ENCODE measurements at regions not wholly inside any gene's neighbourhood (a gene's known extent, or its start where the extent isn't known, plus 50 kb on each side); places are given as distances from the start of the nearest gene placed in this dataset.

DNA sequence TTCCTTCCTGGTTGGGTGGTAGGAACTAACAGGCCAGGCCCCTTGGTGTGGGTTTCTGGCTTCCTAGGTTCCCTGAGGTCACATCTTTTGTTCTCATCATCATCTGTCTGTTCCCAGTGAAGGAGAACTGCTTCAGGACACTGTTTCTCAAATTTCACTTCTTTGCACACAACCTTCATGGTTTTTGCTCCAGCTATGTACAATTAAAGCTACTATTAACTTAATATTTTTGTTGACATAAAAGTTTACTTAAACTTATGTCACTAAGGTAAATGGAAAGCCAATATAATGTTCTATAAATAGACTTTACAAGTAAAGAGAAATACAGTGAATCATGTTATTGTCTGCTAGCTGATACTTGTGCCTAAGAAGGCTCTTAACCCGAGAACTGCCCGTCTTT lies 120.7 kb upstream of the KCNG1 start:
- no peak overlapping the region for H4K91ac ChIP-seq (ENCODE audit: insufficient read depth, low read depth, low read length)
- no peak overlapping the region for H4K5ac ChIP-seq (ENCODE audit: low read depth, low read length)
- no peaks in the 10 kb centered on the region for H3K4me1 ChIP-seq (ENCODE audit: control insufficient read depth, insufficient read depth, low read length)
- WGBS, 2 experiments (ENCODE audit: extremely low coverage in 2 of 2, insufficient read length in 1 of 2): no CpG with 5 or more reads among the region's 2 CpGs
- ATAC-seq (ENCODE audit: low read depth) (no peak), DNase-seq (no peak)
- no peak overlapping the region for H2BK5ac ChIP-seq (ENCODE audit: low read depth, low read length, poor library complexity, severe bottlenecking)
- H2AK9ac ChIP-seq (replicated peaks; ENCODE audit: low read depth, low read length, poor library complexity): no peak overlapping the region
- no TSS peak for BruUV-seq (replicated peaks)
- no peak overlapping the region for H2BK15ac ChIP-seq (ENCODE audit: low read depth, low read length)
- intact Hi-C loops (cut with micrococcal nuclease): no loop called here
- H3K56ac ChIP-seq (ENCODE audit: extremely low read depth, insufficient read depth, low read length): no peak overlapping the region
- in situ Hi-C loops (cut with MboI; ENCODE audit: low sequenced_read_pairs): no loop called here
- dilution Hi-C loops (cut with HindIII; ENCODE audit: low sequenced_read_pairs, unreplicated experiment): no loop called here
- no peaks in the 10 kb centered on the region for H3K79me1 ChIP-seq (ENCODE audit: low read depth in 1 of 2, low read length in 2 of 2)
- no peak overlapping the region for H3K14ac ChIP-seq (replicated peaks; ENCODE audit: low read depth, low read length)
- TF ChIP-seq MAZ (IDR thresholded peaks at IDR 0.05; ENCODE audit: borderline replicate concordance, low read depth, low read length): no peak
- TF ChIP-seq BHLHE40 (IDR thresholded peaks at IDR 0.05; ENCODE audit: low read depth, low read length): no peak
- no peak for TF ChIP-seq NFE2L2 (IDR thresholded peaks at IDR 0.05; ENCODE audit: low read depth, low read length)
- no peak for TF ChIP-seq RAD21 (IDR thresholded peaks at IDR 0.05; ENCODE audit: low read length)
- no peak for TF ChIP-seq CHD1 (IDR thresholded peaks at IDR 0.05; ENCODE audit: low read depth, low read length)
- no peak for TF ChIP-seq MAFK (IDR thresholded peaks at IDR 0.05; ENCODE audit: low read depth, low read length)
- TF ChIP-seq RFX5 (IDR thresholded peaks at IDR 0.05; ENCODE audit: low read depth, low read length): no peak
- no peak for TF ChIP-seq SMC3 (IDR thresholded peaks at IDR 0.05; ENCODE audit: low read depth, low read length)
- TF ChIP-seq, protein P1, sequence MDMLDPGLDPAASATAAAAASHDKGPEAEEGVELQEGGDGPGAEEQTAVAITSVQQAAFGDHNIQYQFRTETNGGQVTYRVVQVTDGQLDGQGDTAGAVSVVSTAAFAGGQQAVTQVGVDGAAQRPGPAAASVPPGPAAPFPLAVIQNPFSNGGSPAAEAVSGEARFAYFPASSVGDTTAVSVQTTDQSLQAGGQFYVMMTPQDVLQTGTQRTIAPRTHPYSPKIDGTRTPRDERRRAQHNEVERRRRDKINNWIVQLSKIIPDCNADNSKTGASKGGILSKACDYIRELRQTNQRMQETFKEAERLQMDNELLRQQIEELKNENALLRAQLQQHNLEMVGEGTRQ (IDR thresholded peaks at IDR 0.05; ENCODE audit: low read depth, low read length): no peak
- TF ChIP-seq, protein P2, sequence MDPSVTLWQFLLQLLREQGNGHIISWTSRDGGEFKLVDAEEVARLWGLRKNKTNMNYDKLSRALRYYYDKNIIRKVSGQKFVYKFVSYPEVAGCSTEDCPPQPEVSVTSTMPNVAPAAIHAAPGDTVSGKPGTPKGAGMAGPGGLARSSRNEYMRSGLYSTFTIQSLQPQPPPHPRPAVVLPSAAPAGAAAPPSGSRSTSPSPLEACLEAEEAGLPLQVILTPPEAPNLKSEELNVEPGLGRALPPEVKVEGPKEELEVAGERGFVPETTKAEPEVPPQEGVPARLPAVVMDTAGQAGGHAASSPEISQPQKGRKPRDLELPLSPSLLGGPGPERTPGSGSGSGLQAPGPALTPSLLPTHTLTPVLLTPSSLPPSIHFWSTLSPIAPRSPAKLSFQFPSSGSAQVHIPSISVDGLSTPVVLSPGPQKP (IDR thresholded peaks at IDR 0.05; ENCODE audit: borderline replicate concordance, low read depth, low read length): no peak
- TF ChIP-seq CEBPB (IDR thresholded peaks at IDR 0.05; ENCODE audit: low read depth, low read length): no peak
- TF ChIP-seq, protein P3, sequence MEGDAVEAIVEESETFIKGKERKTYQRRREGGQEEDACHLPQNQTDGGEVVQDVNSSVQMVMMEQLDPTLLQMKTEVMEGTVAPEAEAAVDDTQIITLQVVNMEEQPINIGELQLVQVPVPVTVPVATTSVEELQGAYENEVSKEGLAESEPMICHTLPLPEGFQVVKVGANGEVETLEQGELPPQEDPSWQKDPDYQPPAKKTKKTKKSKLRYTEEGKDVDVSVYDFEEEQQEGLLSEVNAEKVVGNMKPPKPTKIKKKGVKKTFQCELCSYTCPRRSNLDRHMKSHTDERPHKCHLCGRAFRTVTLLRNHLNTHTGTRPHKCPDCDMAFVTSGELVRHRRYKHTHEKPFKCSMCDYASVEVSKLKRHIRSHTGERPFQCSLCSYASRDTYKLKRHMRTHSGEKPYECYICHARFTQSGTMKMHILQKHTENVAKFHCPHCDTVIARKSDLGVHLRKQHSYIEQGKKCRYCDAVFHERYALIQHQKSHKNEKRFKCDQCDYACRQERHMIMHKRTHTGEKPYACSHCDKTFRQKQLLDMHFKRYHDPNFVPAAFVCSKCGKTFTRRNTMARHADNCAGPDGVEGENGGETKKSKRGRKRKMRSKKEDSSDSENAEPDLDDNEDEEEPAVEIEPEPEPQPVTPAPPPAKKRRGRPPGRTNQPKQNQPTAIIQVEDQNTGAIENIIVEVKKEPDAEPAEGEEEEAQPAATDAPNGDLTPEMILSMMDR (conservative IDR thresholded peaks at IDR 0.05; ENCODE audit: low read depth, low read length): no peak
- TF ChIP-seq RCOR1 (IDR thresholded peaks at IDR 0.05; ENCODE audit: insufficient replicate concordance, low read length): no peak
- TF ChIP-seq MXI1 (IDR thresholded peaks at IDR 0.05; ENCODE audit: borderline replicate concordance, low read depth, low read length): no peak
- H3K9me3 ChIP-seq (ENCODE audit: control insufficient read depth, insufficient read depth, low read length): peaks cover 6% of the 10 kb centered on the region
- no peaks in the 10 kb centered on the region for H4K20me1 ChIP-seq (ENCODE audit: insufficient read depth, low read length)
- no peak overlapping the region for H3K18ac ChIP-seq (ENCODE audit: low read depth, low read length)
- H2BK120ac ChIP-seq (ENCODE audit: low read depth, low read length): no peak overlapping the region
- no peaks in the 10 kb centered on the region for H3K9me1 ChIP-seq (ENCODE audit: insufficient read depth, low read length)
- no peak overlapping the region for H3K27ac ChIP-seq (ENCODE audit: insufficient read depth, low read length)
- no peak overlapping the region for H3K4ac ChIP-seq (ENCODE audit: low read depth, low read length)
- H3K23ac ChIP-seq (ENCODE audit: low read depth, low read length): no peak overlapping the region
- H2AFZ ChIP-seq (replicated peaks; ENCODE audit: low read length, poor library complexity): no peak overlapping the region
- no peaks in the 10 kb centered on the region for H3K36me3 ChIP-seq (ENCODE audit: control insufficient read depth, insufficient read depth, low read length)
- no peak overlapping the region for H2AK5ac ChIP-seq (ENCODE audit: low read depth, low read length)
- H3K4me3 ChIP-seq (ENCODE audit: insufficient read depth, low read depth, low read length): no peak overlapping the region
- ChIA-PET CTCF (no interaction called here), POLR2A (ENCODE audit: unreplicated experiment) (no interaction called here)
- H3K4me2 ChIP-seq (ENCODE audit: low read depth, low read length): no peak overlapping the region
- no peak overlapping the region for H4K8ac ChIP-seq (ENCODE audit: low read depth in 2 of 2, low read length in 2 of 2)
- H3K9ac ChIP-seq (ENCODE audit: low read depth, low read length): no peak overlapping the region
- no peak overlapping the region for H2BK20ac ChIP-seq (ENCODE audit: low read depth, low read length)
- peaks cover 35% of the 10 kb centered on the region for H3K27me3 ChIP-seq (ENCODE audit: control insufficient read depth, insufficient read depth, low read length)

Measured in IMR-90 (cell line).